ENCODE measurements at regions not wholly inside any gene's neighbourhood (a gene's known extent, or its start where the extent isn't known, plus 50 kb on each side); places are given as distances from the start of the nearest gene placed in this dataset.

DNA sequence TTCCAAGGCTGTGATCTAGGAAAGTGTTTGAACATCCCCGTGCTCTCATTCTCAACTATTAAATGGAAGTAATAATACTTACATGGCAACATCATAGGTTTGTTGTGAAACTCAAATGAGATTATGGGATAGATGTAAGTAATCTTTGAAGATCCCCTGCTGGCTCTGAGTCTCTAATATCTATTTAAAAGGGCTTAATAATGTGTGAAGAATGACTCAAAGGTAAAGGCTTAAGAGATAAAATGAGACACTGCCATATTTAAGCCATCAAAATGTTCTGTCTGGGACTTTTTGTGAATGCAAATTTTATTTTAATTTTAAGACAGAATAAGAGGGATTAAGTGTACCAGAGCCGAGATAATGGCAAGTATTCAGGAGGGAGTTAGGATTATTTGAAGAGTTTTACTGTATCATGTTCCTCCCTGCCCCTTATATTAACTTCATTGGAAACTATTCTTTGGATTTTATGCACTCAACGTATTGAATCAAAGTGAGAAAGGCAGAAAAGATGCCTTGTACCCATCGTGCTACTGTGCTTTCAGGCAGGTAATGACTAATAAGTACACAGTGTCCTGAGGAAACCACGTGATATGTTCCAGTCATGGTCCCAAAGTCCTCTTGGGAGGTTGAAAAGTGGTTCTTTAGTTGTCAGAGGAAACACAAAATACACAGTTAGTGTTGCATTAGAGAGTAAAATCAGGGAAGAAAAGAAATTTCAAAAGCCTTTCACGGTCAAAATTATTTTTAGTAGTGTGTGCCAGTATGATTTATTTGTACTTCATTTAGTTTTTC is 192.4 kb downstream of the RBM46 start:
- no peaks in the 10 kb centered on the region for H3K36me3 ChIP-seq (replicated peaks in 1 of 2; ENCODE audit: insufficient read depth in 1 of 2, low read depth in 2 of 2)
- DNase-seq (no peak), ATAC-seq (no peak)
- WGBS, 2 donors, result 53 to 60% methylated on average over 6 of the region's 6 CpGs
- no peaks in the 10 kb centered on the region for H3K27me3 ChIP-seq
- no peaks in the 10 kb centered on the region for H3K4me1 ChIP-seq
- intact Hi-C loops (cut with DNase I), result no loop called here
- no peak for TF ChIP-seq POLR2A (IDR thresholded peaks at IDR 0.05)
- TF ChIP-seq, protein P1, sequence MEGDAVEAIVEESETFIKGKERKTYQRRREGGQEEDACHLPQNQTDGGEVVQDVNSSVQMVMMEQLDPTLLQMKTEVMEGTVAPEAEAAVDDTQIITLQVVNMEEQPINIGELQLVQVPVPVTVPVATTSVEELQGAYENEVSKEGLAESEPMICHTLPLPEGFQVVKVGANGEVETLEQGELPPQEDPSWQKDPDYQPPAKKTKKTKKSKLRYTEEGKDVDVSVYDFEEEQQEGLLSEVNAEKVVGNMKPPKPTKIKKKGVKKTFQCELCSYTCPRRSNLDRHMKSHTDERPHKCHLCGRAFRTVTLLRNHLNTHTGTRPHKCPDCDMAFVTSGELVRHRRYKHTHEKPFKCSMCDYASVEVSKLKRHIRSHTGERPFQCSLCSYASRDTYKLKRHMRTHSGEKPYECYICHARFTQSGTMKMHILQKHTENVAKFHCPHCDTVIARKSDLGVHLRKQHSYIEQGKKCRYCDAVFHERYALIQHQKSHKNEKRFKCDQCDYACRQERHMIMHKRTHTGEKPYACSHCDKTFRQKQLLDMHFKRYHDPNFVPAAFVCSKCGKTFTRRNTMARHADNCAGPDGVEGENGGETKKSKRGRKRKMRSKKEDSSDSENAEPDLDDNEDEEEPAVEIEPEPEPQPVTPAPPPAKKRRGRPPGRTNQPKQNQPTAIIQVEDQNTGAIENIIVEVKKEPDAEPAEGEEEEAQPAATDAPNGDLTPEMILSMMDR (IDR thresholded peaks at IDR 0.05), result no peak
- no peaks in the 10 kb centered on the region for H3K9me3 ChIP-seq
- no peak overlapping the region for H3K4me3 ChIP-seq
- no peak overlapping the region for H3K27ac ChIP-seq

DNA sequence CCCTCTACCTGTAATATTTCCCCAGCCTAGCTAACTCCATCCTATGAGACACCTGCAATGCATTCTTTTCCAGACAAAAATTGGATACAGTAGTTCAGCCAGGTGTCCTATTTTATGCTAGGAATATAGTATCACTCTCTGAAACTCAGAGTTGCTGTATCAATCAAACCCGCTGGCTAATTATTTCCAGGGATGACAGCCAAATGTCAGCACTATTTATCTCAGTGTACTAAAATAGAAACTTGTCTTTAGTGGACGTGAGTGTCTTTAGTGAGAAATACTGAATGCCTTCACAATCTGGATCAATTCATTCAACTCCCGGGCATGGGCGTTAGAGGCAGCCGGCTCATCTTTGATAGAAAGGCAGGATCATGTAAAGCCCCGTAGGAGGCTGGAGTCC is 196.2 kb downstream of the RBM46 start:
- no peaks in the 10 kb centered on the region for H3K9me3 ChIP-seq
- 53 to 65% methylated on average over 6 of the region's 6 CpGs for WGBS, 2 donors
- H3K27me3 ChIP-seq, result no peaks in the 10 kb centered on the region
- H3K4me1 ChIP-seq, result no peaks in the 10 kb centered on the region
- H3K27ac ChIP-seq, result no peak overlapping the region
- TF ChIP-seq POLR2A (IDR thresholded peaks at IDR 0.05), result no peak
- TF ChIP-seq, protein P1 (IDR thresholded peaks at IDR 0.05), result no peak
- no peaks in the 10 kb centered on the region for H3K36me3 ChIP-seq (replicated peaks in 1 of 2; ENCODE audit: insufficient read depth in 1 of 2, low read depth in 2 of 2)
- ATAC-seq (no peak), DNase-seq (no peak)
- intact Hi-C loops (cut with DNase I), result no loop called here
- no peak overlapping the region for H3K4me3 ChIP-seq

DNA sequence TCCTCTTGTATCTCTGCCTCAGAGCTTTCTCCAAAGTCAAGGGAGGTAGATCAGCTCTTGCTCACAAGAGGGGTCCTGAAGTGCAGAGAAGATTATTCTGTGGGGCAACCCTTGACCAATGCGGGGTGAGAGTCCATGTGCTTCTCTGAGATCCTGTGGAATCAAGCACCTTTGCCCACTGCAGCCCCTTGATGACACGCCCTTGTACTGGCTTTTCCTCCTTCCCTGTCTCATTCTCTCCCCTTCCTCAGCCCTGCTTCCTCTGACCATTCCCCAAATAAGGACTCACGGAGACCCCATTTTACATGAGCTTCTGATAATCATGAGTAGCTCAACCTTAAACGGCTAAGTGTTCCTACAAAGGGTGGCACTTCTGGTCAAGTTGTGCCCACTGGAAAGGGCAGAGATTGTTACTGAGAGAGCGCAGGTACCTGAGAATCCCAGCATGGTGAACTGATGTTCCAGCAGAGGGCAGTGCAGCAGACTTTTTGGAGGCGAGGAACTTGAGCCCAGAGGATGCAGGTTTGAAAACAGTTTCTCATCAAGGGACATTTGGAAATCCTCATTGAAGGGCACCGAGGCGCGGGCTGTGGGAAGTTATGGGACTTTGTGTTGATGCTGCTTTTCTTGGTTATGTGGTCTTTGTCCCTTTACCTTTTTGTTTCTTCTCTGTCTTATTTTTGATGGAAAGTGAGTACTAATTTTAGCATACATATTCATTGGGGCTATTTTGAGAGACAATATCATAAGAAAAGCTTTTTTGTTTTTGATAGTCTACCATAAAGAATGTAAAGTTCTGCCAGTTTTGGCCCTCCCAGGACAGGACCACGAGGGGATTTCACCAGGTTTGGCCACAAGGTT is 201.3 kb downstream of the RBM46 start:
- no peaks in the 10 kb centered on the region for H3K36me3 ChIP-seq (replicated peaks in 1 of 2; ENCODE audit: insufficient read depth in 1 of 2, low read depth in 2 of 2)
- ATAC-seq, result peak; percentile 77
- no peaks in the 10 kb centered on the region for H3K9me3 ChIP-seq
- H3K4me3 ChIP-seq, result no peak overlapping the region
- DNase-seq, result peak; percentile 62 to 76 (median 70)
- H3K27me3 ChIP-seq, result no peaks in the 10 kb centered on the region
- intact Hi-C loops (cut with DNase I), result no loop called here
- no peak overlapping the region for H3K27ac ChIP-seq
- TF ChIP-seq, protein P1 (IDR thresholded peaks at IDR 0.05), result peak; percentile 45 to 73 (median 61)
- TF ChIP-seq POLR2A (IDR thresholded peaks at IDR 0.05), result no peak
- no peaks in the 10 kb centered on the region for H3K4me1 ChIP-seq
- WGBS, 2 donors, result 7 to 11% methylated on average over 10 of the region's 10 CpGs

DNA sequence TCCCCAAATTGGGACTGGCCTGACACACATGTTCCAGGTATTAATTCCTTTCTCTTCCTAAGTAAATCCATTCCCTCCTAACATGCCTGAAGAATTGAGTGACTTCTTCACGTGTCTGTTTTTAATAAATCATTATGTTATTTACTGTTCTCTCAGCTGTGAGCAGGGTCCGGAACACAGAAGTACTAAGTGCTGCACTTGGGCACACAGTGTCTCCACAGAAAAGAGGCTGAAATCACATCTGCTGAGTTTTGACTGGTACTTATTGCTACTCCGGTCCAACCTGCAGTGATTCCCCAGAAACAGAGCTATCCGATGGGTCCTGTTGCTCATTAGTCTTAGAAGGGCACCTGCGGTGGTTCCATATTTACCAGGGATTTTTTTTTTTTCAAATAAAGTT is 202.6 kb downstream of the RBM46 start:
- Histone ChIP-seq H3K9me3 (no peaks in the 10 kb centered on the region), H3K27me3 (no peaks in the 10 kb centered on the region), H3K27ac (no peak overlapping the region), H3K4me1 (no peaks in the 10 kb centered on the region), H3K4me3 (no peak overlapping the region), H3K36me3 (replicated peaks in 1 of 2; ENCODE audit: insufficient read depth in 1 of 2, low read depth in 2 of 2) (no peaks in the 10 kb centered on the region)
- DNase-seq (no peak), ATAC-seq (no peak)
- 65 to 67% methylated on average over 5 of the region's 5 CpGs for WGBS, 2 donors
- TF ChIP-seq, protein P1 (IDR thresholded peaks at IDR 0.05), result no peak
- TF ChIP-seq POLR2A (IDR thresholded peaks at IDR 0.05), result no peak
- intact Hi-C loops (cut with DNase I), result no loop called here
